ENCODE measurements at regions not wholly inside any gene's neighbourhood (a gene's known extent, or its start where the extent isn't known, plus 50 kb on each side); places are given as distances from the start of the nearest gene placed in this dataset.
"Not testable (repeated sequence)": the region's sequence is repeated elsewhere in the genome, so short reads cannot be mapped to it uniquely, and the experiment has no call there.

GRCh38 chr6:147651-148050 is 144.6 kb upstream of the DUSP22 start:
- CTCF ChIA-PET; H3K9me3 Mint-ChIP-seq; H3K27ac ChIP-seq (ENCODE audit: low read depth, low read length); ATAC-seq; H3K4me1 ChIP-seq (ENCODE audit: control insufficient read depth in 2 of 2, insufficient read depth in 2 of 2, low read length in 2 of 2); H3K4me3 Mint-ChIP-seq; intact Hi-C loops (cut with micrococcal nuclease); H3K4me1 Mint-ChIP-seq; POLR2A ChIA-PET; H3K36me3 Mint-ChIP-seq; H3K36me3 ChIP-seq (ENCODE audit: control insufficient read depth in 2 of 3, insufficient read depth in 3 of 3, low read length in 3 of 3); H3K9me3 ChIP-seq (ENCODE audit: control insufficient read depth in 2 of 3, low read length in 3 of 3); H3K27me3 ChIP-seq (ENCODE audit: control insufficient read depth in 2 of 2, insufficient read depth in 2 of 2, low read length in 2 of 2); DNase-seq; H3K4me3 ChIP-seq (ENCODE audit: low read length); H3K27ac Mint-ChIP-seq: not testable (repeated sequence)
- peaks cover 0 to 24% (median 5%) of the 10 kb centered on the region in 5 donors for H3K27me3 Mint-ChIP-seq

- H3K36me3 Mint-ChIP-seq; H3K4me3 ChIP-seq (ENCODE audit: low read length); POLR2A ChIA-PET; intact Hi-C loops (cut with micrococcal nuclease); H3K4me1 ChIP-seq (ENCODE audit: control insufficient read depth in 2 of 2, insufficient read depth in 2 of 2, low read length in 2 of 2); H3K9me3 ChIP-seq (ENCODE audit: control insufficient read depth in 2 of 3, low read length in 3 of 3); H3K36me3 ChIP-seq (ENCODE audit: control insufficient read depth in 2 of 3, insufficient read depth in 3 of 3, low read length in 3 of 3); H3K4me3 Mint-ChIP-seq; H3K27ac Mint-ChIP-seq; H3K27me3 ChIP-seq (ENCODE audit: control insufficient read depth in 2 of 2, insufficient read depth in 2 of 2, low read length in 2 of 2); CTCF ChIA-PET; H3K9me3 Mint-ChIP-seq; H3K27ac ChIP-seq (ENCODE audit: low read depth, low read length): not testable (repeated sequence)
- Mint-ChIP-seq H3K27me3 (peaks cover 3 to 30% (median 5%) of the 10 kb centered on the region in 5 donors), H3K4me1 (peaks cover 0 to 14% (median 3%) of the 10 kb centered on the region in 7 donors)
- peak; percentile 85 for ATAC-seq
- DNase-seq: peak; percentile 16 to 70 (median 34)
Observed at GRCh38 chr6:148051-148984, 144.0 kb upstream of the DUSP22 start.

- peaks cover 13 to 39% (median 19%) of the 10 kb centered on the region in 5 donors for H3K27me3 Mint-ChIP-seq
Observed at GRCh38 chr6:150147-150546, 142.1 kb upstream of the DUSP22 start.

GRCh38 chr6:152436-152835 is 139.9 kb upstream of the DUSP22 start:
- H3K9me3 Mint-ChIP-seq; POLR2A ChIA-PET; intact Hi-C loops (cut with micrococcal nuclease); H3K4me3 Mint-ChIP-seq; H3K36me3 Mint-ChIP-seq; DNase-seq; H3K4me1 ChIP-seq (ENCODE audit: control insufficient read depth in 2 of 2, insufficient read depth in 2 of 2, low read length in 2 of 2); H3K27me3 ChIP-seq (ENCODE audit: control insufficient read depth in 2 of 2, insufficient read depth in 2 of 2, low read length in 2 of 2); ATAC-seq; H3K9me3 ChIP-seq (ENCODE audit: control insufficient read depth in 2 of 3, low read length in 3 of 3); H3K27ac Mint-ChIP-seq; CTCF ChIA-PET; H3K27ac ChIP-seq (ENCODE audit: low read depth, low read length); H3K36me3 ChIP-seq (ENCODE audit: control insufficient read depth in 2 of 3, insufficient read depth in 3 of 3, low read length in 3 of 3); H3K4me3 ChIP-seq (ENCODE audit: low read length): not testable (repeated sequence)
- Mint-ChIP-seq H3K27me3 (peaks cover 30 to 41% (median 32%) of the 10 kb centered on the region in 5 donors), H3K4me1 (peaks cover 0 to 44% (median 3%) of the 10 kb centered on the region in 7 donors)

More at GRCh38 chr6:150147-150546, 142.1 kb upstream of the DUSP22 start:
- peaks cover 0 to 25% (median 3%) of the 10 kb centered on the region in 7 donors for H3K4me1 Mint-ChIP-seq
- H3K36me3 Mint-ChIP-seq; H3K9me3 Mint-ChIP-seq; H3K36me3 ChIP-seq (ENCODE audit: control insufficient read depth in 2 of 3, insufficient read depth in 3 of 3, low read length in 3 of 3); H3K27ac Mint-ChIP-seq; DNase-seq; CTCF ChIA-PET; POLR2A ChIA-PET; H3K4me3 Mint-ChIP-seq; ATAC-seq; H3K27ac ChIP-seq (ENCODE audit: low read depth, low read length); H3K4me3 ChIP-seq (ENCODE audit: low read length); H3K4me1 ChIP-seq (ENCODE audit: control insufficient read depth in 2 of 2, insufficient read depth in 2 of 2, low read length in 2 of 2); intact Hi-C loops (cut with micrococcal nuclease); H3K27me3 ChIP-seq (ENCODE audit: control insufficient read depth in 2 of 2, insufficient read depth in 2 of 2, low read length in 2 of 2); H3K9me3 ChIP-seq (ENCODE audit: control insufficient read depth in 2 of 3, low read length in 3 of 3): not testable (repeated sequence)

GRCh38 chr6:153026-153425 is 139.3 kb upstream of the DUSP22 start:
- H3K4me3 ChIP-seq (ENCODE audit: low read length); POLR2A ChIA-PET; H3K36me3 ChIP-seq (ENCODE audit: control insufficient read depth in 2 of 3, insufficient read depth in 3 of 3, low read length in 3 of 3); H3K9me3 ChIP-seq (ENCODE audit: control insufficient read depth in 2 of 3, low read length in 3 of 3); DNase-seq; H3K4me1 ChIP-seq (ENCODE audit: control insufficient read depth in 2 of 2, insufficient read depth in 2 of 2, low read length in 2 of 2); H3K4me3 Mint-ChIP-seq; H3K36me3 Mint-ChIP-seq; intact Hi-C loops (cut with micrococcal nuclease); ATAC-seq; H3K27me3 ChIP-seq (ENCODE audit: control insufficient read depth in 2 of 2, insufficient read depth in 2 of 2, low read length in 2 of 2); H3K27ac Mint-ChIP-seq; H3K27ac ChIP-seq (ENCODE audit: low read depth, low read length); H3K9me3 Mint-ChIP-seq; CTCF ChIA-PET: not testable (repeated sequence)
- peaks cover 30 to 44% (median 33%) of the 10 kb centered on the region in 5 donors for H3K27me3 Mint-ChIP-seq
- peaks cover 0 to 44% (median 3%) of the 10 kb centered on the region in 7 donors for H3K4me1 Mint-ChIP-seq

- peaks cover 0 to 44% (median 3%) of the 10 kb centered on the region in 7 donors for H3K4me1 Mint-ChIP-seq
- peaks cover 36 to 50% (median 38%) of the 10 kb centered on the region in 5 donors for H3K27me3 Mint-ChIP-seq
- intact Hi-C loops (cut with micrococcal nuclease); ATAC-seq; H3K27ac ChIP-seq (ENCODE audit: low read depth, low read length); H3K9me3 Mint-ChIP-seq; H3K27ac Mint-ChIP-seq; H3K9me3 ChIP-seq (ENCODE audit: control insufficient read depth in 2 of 3, low read length in 3 of 3); H3K36me3 ChIP-seq (ENCODE audit: control insufficient read depth in 2 of 3, insufficient read depth in 3 of 3, low read length in 3 of 3); H3K36me3 Mint-ChIP-seq; DNase-seq; POLR2A ChIA-PET; H3K27me3 ChIP-seq (ENCODE audit: control insufficient read depth in 2 of 2, insufficient read depth in 2 of 2, low read length in 2 of 2); H3K4me3 ChIP-seq (ENCODE audit: low read length); H3K4me1 ChIP-seq (ENCODE audit: control insufficient read depth in 2 of 2, insufficient read depth in 2 of 2, low read length in 2 of 2); CTCF ChIA-PET: not testable (repeated sequence)
- peak overlapping the region in 1 of 10 donors; percentile 2 for H3K4me3 Mint-ChIP-seq
Observed at GRCh38 chr6:153867-154266, 138.4 kb upstream of the DUSP22 start.

All from naive thymus-derived CD4-positive, alpha-beta T cell (primary cell).